ENCODE measurements at regions not wholly inside any gene's neighbourhood (a gene's known extent, or its start where the extent isn't known, plus 50 kb on each side); places are given as distances from the start of the nearest gene placed in this dataset.

DNA sequence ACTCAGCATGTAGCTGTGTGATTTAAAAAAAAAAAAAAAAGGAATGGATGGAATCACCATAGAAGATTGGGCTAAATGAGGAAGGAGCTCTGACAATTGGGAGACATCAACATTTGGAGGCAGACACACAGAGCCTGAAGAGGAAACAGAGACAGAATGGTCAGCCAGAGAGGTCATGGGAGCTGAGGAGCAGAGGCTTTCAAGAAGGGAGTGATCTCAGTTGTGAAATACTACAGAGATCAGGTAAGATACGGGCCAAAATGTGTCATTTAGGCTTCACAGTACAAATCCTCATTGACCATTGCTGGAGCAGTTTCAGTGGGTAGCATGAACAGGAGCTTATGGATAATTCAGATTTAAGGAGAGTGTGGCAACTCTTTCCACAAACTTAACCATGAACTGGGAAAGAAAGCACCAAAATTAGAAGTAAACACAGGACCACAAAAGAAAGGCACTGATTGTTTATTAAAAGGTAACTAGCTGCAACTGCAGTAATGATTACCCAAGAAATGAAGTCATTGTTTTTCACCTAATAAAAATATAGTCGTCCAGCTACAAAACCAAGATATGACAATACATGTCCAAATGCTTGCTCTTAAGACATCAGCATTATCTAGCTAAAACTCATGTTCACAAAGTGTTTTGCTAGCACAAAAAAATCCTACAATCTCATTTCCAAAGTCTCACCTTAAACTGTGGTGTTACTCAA is 203.2 kb downstream of the DHX15 start:
- ATAC-seq (no peak), DNase-seq (no peak)
- H3K36me3 ChIP-seq (ENCODE audit: low read depth) = no peaks in the 10 kb centered on the region
- H3K9me3 ChIP-seq = no peaks in the 10 kb centered on the region
- intact Hi-C loops (cut with DNase I, micrococcal nuclease) = no loop called here
- no peaks in the 10 kb centered on the region for H3K4me1 ChIP-seq (ENCODE audit: low read depth)
- TF ChIP-seq, protein P1, sequence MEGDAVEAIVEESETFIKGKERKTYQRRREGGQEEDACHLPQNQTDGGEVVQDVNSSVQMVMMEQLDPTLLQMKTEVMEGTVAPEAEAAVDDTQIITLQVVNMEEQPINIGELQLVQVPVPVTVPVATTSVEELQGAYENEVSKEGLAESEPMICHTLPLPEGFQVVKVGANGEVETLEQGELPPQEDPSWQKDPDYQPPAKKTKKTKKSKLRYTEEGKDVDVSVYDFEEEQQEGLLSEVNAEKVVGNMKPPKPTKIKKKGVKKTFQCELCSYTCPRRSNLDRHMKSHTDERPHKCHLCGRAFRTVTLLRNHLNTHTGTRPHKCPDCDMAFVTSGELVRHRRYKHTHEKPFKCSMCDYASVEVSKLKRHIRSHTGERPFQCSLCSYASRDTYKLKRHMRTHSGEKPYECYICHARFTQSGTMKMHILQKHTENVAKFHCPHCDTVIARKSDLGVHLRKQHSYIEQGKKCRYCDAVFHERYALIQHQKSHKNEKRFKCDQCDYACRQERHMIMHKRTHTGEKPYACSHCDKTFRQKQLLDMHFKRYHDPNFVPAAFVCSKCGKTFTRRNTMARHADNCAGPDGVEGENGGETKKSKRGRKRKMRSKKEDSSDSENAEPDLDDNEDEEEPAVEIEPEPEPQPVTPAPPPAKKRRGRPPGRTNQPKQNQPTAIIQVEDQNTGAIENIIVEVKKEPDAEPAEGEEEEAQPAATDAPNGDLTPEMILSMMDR (IDR thresholded peaks at IDR 0.05) = no peak
- no peak overlapping the region for H3K4me3 ChIP-seq

DNA sequence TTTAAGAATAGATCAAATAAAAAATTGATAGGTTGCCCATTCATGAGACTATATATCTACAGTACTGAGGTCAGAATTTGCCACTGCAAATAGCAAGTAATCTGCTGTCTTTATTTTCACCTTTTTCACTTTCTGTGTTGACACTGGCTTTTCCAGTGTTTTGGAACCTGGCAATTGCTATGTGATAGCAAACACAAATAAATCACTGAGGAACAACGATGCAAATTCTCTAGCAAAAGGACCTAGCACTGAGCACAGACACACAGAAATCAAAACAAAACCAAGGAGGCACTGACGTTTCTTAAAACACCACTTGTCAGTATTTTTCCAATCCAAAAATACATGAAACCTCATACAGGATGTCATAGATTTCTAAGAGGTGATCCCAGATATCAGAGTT is 210.7 kb downstream of the DHX15 start:
- H3K36me3 ChIP-seq (ENCODE audit: low read depth) = no peaks in the 10 kb centered on the region
- intact Hi-C loops (cut with DNase I, micrococcal nuclease) = no loop called here
- no peaks in the 10 kb centered on the region for H3K4me1 ChIP-seq (ENCODE audit: low read depth)
- no peak for ATAC-seq
- no peak overlapping the region for H3K4me3 ChIP-seq
- TF ChIP-seq, protein P1 (IDR thresholded peaks at IDR 0.05) = no peak
- no peaks in the 10 kb centered on the region for H3K9me3 ChIP-seq
- no peak for DNase-seq

DNA sequence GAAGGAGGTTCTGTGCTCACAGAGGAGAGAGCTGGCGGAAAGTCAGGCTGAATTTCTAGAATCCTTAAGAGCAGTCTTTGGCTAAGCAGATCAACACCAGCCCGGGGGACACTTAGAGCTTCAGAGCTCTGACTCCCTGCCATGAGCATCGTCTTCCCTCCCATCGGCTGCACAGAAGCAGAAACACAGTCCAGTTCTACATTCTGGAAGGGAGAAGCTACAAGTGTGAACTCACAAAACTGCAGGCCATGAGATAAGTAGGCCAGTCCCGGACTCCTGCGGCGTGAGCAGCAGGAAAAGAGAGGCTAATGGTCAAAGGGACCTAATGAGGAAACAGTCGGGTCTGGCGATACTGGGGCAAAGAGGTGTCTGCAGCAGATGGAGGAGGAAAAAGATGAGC is 211.5 kb downstream of the DHX15 start:
- intact Hi-C loops (cut with DNase I, micrococcal nuclease) = no loop called here
- ATAC-seq (no peak), DNase-seq (no peak)
- no peaks in the 10 kb centered on the region for H3K36me3 ChIP-seq (ENCODE audit: low read depth)
- no peaks in the 10 kb centered on the region for H3K4me1 ChIP-seq (ENCODE audit: low read depth)
- no peaks in the 10 kb centered on the region for H3K9me3 ChIP-seq
- TF ChIP-seq, protein P1 (IDR thresholded peaks at IDR 0.05) = no peak
- no peak overlapping the region for H3K4me3 ChIP-seq

DNA sequence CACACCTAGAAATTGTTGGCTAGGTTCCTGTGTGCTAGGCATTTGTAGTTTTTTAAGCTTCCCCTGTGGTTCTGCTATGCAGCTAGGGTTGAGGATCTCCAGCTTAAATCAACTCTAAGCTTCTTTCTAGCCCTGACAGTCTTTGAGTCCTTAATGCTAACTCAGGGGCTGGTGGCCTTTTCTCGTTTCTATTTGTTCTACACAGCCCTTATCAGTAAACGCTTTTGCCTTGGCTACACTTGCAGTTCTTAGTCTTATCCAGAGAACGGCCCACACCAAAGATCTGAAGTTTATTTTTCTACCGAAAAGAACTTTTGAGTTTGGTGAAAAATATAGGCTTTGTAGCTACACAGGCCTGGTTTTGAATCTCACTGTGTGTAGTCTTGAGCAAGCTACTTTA is 212.0 kb downstream of the DHX15 start:
- Histone ChIP-seq H3K4me1 (ENCODE audit: low read depth) (no peaks in the 10 kb centered on the region), H3K36me3 (ENCODE audit: low read depth) (no peaks in the 10 kb centered on the region), H3K4me3 (no peak overlapping the region), H3K9me3 (no peaks in the 10 kb centered on the region)
- DNase-seq (no peak), ATAC-seq (no peak)
- TF ChIP-seq, protein P1 (IDR thresholded peaks at IDR 0.05) = no peak
- intact Hi-C loops (cut with DNase I, micrococcal nuclease) = no loop called here

DNA sequence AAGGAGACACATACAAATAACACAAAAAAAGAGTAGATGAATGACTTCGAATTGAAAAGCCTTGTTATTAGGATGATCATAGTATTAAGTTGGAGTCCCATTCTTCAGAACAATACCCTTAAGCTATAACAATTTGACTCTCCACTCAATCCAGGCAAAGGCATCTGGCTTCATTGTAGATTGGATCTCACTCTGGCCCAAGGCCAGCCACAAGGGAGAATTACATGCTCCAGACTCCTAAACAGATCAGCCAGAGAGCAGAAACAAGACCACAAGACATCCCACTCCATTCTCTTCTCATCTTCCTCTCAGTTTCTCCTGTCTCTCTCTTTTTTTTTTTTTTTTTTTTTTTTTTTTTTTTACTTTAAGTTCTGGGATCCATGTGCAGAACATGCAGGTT is 213.9 kb downstream of the DHX15 start:
- TF ChIP-seq, protein P1 (IDR thresholded peaks at IDR 0.05) = no peak
- Histone ChIP-seq H3K4me3 (no peak overlapping the region), H3K9me3 (no peaks in the 10 kb centered on the region), H3K36me3 (ENCODE audit: low read depth) (no peaks in the 10 kb centered on the region), H3K4me1 (ENCODE audit: low read depth) (no peaks in the 10 kb centered on the region)
- intact Hi-C loops (cut with DNase I, micrococcal nuclease) = no loop called here
- DNase-seq = no peak
- no peak for ATAC-seq
